ENCODE measurements at regions not wholly inside any gene's neighbourhood (a gene's known extent, or its start where the extent isn't known, plus 50 kb on each side); places are given as distances from the start of the nearest gene placed in this dataset.

DNA sequence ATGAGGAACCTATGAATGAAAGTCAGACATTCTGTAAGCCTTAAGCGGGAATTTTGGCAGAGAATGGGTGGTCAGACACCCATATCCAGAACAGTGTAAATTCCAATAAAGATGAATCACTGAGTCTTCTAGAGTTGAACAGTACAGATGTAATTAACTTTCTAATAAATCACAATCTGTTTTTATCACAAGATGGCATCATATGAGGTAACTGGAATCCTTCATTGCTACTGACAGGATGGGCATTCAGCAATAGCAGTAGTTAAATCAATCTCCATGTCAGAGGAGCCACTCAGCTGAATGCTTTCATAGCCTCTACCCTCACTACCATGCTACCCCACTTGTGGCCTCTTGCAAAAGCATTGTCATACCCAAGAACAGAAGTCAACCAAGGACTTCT, 690.3 kb downstream of the AMY1C start:
- TF ChIP-seq, protein P1, sequence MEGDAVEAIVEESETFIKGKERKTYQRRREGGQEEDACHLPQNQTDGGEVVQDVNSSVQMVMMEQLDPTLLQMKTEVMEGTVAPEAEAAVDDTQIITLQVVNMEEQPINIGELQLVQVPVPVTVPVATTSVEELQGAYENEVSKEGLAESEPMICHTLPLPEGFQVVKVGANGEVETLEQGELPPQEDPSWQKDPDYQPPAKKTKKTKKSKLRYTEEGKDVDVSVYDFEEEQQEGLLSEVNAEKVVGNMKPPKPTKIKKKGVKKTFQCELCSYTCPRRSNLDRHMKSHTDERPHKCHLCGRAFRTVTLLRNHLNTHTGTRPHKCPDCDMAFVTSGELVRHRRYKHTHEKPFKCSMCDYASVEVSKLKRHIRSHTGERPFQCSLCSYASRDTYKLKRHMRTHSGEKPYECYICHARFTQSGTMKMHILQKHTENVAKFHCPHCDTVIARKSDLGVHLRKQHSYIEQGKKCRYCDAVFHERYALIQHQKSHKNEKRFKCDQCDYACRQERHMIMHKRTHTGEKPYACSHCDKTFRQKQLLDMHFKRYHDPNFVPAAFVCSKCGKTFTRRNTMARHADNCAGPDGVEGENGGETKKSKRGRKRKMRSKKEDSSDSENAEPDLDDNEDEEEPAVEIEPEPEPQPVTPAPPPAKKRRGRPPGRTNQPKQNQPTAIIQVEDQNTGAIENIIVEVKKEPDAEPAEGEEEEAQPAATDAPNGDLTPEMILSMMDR (IDR thresholded peaks at IDR 0.05; ENCODE audit: low read depth, low read length): no peak
- DNase-seq (ENCODE audit: extremely low read depth, low read depth): no peak

GRCh38 chr1:104456724-104457123, 707.0 kb downstream of the AMY1C start:
- TF ChIP-seq, protein P1 (IDR thresholded peaks at IDR 0.05; ENCODE audit: low read depth, low read length): no peak
- no peak for DNase-seq (ENCODE audit: extremely low read depth, low read depth)

DNA sequence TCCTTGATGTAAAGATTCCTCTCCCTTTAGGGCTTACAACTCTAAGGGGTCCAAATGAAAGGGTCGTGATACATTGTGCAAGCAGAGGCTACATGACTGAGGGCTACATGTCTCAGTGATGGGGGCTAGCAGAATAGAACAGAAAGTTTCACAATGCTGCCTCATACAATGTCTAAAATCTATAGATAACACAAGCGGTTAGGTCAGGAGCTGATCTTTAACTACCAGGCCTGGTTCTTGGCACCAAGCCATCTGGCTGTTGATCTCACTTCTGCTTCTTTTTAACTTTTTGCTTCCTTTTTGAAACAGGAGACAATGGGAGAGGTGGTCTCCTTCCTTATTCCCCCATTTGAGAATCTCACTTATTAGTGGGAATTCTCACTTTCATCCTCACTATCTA, 710.2 kb downstream of the AMY1C start:
- DNase-seq (ENCODE audit: extremely low read depth, low read depth): no peak
- TF ChIP-seq, protein P1 (IDR thresholded peaks at IDR 0.05; ENCODE audit: low read depth, low read length): no peak

DNA sequence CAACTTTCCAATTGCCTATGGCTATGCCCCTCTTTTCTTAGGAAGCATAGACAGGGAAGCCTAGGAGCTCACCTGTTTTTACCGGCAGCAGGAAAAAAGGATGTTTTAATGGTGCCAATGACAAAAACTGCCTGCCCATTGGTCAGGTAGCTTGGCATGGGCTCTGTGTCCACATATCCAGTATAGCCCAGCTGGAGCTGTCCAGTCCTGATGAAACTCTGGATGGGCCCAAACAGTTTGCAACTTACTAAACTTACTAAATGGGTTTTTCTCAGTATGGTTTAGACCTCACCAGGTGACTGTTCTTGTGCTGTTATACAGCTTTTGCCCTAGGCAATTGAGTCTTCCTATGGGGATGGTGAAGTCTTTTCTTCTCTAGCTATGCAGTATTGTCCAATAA, 711.2 kb downstream of the AMY1C start:
- TF ChIP-seq, protein P1 (IDR thresholded peaks at IDR 0.05; ENCODE audit: low read depth, low read length): no peak
- no peak for DNase-seq (ENCODE audit: extremely low read depth, low read depth)

DNA sequence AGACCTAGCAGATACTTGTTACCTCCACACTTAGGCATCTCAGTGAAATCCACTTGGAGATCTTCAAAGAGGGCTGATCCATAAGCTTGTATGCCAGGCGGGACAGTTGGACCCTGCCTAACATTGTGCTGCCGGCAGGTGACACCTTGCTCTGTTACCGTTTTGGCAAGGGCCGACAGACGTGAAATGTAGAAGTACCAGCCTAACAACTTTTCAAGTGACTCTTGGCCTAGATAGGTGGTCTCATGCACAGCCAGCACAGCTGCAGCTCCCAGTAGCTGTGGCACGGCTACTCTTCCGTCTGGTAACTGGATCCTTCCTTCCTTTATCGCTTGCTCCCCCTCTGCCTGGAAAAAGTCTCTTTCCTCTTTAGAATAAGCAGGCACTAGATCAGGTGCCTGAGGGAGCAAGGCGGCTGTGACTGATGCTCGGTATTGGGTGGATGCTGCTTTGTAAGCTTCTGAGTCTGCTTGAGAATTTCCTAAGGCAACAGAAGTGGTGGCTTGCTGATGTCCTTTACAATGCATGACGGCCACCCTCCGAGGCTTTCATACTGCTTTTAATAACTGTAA, 713.5 kb downstream of the AMY1C start:
- no peak for DNase-seq (ENCODE audit: extremely low read depth, low read depth)
- TF ChIP-seq, protein P1 (IDR thresholded peaks at IDR 0.05; ENCODE audit: low read depth, low read length): no peak

- TF ChIP-seq, protein P1 (IDR thresholded peaks at IDR 0.05; ENCODE audit: low read depth, low read length): no peak
Observed at GRCh38 chr1:104466068-104466467, 716.4 kb downstream of the AMY1C start.

DNA sequence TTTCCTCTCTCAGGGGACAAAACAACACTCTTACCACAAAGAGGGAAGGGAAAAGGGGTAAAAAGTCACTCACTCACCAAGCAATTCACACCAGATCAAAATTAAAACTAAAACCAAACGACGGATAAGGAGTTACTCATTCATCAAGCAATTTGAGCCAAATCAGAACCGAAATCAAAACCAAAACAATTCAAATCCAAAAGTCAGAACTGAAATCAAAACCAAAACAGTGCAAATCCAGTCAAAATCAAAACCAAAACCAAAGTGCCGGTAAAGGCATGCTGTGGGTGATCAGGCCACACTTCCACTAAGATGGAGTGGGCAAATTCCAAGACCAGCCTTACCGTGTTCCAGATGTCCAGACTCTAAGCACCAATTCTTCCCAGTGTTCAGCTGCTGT, 717.9 kb downstream of the AMY1C start:
- TF ChIP-seq, protein P1 (IDR thresholded peaks at IDR 0.05; ENCODE audit: low read depth, low read length): no peak
- no peak for DNase-seq (ENCODE audit: extremely low read depth, low read depth)

More at GRCh38 chr1:104466068-104466467, 716.4 kb downstream of the AMY1C start:
- DNase-seq (ENCODE audit: extremely low read depth, low read depth): no peak
